GM19240 (cell line): ENCODE measurements at regions not wholly inside any gene's neighbourhood (a gene's known extent, or its start where the extent isn't known, plus 50 kb on each side); places are given as distances from the start of the nearest gene placed in this dataset.

Experiments
- DNase-seq: peaks from one replicate; pipeline ENCODE4 v3.0.0; 2011; ENCODE audit warnings: low spot score; ENCODE audit not compliant: insufficient read length

DNA sequence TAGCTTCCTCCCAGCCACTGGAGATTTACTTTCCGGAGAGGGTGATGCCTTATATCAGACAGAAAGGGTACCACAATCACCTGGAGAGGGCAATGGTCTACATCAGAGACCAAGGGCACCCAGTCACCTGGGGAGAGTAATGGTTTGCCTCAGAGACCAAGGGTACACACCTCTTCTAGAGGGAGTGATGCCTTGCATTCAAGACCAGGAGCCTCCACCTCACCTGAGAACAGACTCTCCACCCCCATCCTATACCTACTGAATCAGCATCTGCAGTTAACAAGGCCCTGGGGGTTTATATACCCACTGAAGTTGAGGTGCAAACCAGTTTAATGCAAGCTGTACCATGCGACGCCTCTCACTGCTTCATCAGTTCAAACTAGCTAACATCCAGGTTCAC is 270.2 kb upstream of the IGFBP3 start:
- no peak for DNase-seq

DNA sequence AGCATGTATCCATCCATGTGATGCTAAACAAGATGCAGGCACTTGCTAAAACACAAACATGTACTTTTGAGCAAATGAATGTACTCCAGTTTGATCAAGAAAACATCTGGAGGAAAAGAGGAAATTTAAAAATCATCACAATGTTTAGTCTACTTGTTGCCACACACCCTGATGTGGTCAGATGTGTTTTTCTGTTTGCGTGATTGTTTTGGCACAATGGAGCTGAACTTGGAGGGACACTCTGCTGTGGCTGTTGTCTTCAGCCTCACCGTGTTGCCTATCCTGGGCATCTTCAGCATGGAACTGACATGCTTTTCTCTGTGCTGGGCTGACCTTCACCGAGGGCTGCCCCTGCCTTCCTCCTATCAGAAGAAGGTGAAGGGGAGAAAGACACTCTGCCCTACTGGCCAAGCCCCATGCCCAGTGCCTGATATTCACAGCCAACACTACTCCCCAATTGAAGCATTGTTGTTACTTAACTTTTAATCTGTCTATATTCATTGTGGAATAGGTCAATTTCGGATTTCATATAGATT is 268.3 kb upstream of the IGFBP3 start:
- DNase-seq: no peak

- no peak for DNase-seq
Measured at GRCh38 chr7:46186131-46186530, 265.1 kb upstream of the IGFBP3 start.

- DNase-seq: no peak
Measured at GRCh38 chr7:46179061-46179610, 258.1 kb upstream of the IGFBP3 start.

DNA sequence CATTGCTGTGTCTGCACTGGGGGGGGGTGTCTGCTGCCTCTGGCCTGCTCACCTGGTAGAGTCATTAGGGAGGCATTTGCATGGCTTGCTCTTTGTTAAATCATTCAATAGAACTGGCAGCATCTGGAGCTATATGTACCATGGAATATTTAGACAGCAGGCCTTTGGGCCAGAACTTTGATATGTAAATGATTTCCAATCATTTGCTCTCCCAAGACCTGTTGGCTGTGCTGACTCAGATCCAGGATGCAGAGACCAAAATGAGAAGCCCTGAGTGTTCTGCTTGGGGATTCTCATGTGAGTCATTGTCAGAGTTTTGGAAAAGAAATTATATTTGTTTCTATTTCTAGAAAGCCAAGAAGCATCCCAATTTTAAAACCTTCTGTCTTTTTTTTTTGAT is 257.6 kb upstream of the IGFBP3 start:
- DNase-seq: no peak

DNA sequence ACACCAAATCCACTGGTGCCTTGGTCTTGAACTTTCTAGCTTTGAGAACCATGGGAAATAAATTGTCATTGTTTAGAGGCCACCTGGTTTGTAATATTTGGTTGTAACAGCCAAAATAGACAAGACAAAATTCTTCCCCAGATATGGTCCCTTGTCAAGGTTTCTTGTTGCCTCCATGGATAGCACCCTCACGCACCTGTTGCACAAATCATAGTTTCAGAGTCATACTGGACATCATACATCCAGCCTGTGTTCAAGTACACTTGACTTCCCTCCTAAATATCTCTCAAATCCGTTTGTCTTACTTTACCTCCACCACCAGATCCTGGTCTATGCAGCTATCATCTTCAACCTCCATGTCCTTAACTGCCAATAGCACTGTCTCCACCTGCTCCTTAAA is 256.7 kb upstream of the IGFBP3 start:
- no peak for DNase-seq

GRCh38 chr7:46175221-46175620 is 254.1 kb upstream of the IGFBP3 start:
- DNase-seq: no peak

DNA sequence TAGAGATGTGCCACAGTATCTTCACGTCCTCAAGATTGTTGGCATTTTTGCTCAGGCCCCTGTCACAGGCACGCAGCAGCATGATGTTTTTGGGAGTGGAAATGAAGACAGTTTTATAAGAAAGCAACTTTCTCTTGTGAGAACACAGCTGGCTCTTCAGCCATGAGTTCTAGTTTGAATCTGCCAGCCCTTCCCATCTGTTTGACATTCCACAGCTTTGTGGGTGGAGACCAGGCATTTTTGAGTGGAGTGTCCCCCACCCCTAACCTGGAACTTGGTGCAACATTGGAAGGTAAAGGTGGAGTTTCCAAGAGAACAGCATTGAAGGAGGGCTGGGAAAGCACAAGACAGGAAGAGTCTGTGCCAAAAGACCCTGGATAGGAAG is 253.1 kb upstream of the IGFBP3 start:
- DNase-seq: no peak

GRCh38 chr7:46173476-46174195 is 252.6 kb upstream of the IGFBP3 start:
- no peak for DNase-seq

DNA sequence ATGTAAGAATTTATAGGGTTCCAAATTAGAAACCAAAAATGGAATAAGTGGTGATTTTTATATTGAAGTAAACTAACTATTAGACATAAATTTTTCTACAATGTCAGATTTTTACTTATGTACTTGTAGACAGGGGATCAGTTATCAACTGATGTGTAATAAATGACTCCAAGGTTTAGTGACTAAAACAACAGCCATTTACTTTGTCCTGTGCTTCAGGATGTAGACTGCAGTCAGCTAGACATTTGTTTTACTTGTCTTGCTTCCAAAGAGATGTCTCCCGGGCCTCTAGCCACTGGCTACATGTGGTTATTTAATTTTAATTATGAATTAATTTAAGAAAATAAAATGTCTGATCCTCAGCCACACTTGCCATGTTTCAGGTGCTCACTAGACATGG is 249.7 kb upstream of the IGFBP3 start:
- DNase-seq: no peak

- no peak for DNase-seq
Measured at GRCh38 chr7:46170021-46170420, 248.9 kb upstream of the IGFBP3 start.

GRCh38 chr7:46169384-46169755 is 248.3 kb upstream of the IGFBP3 start:
- no peak for DNase-seq

GRCh38 chr7:46168671-46169383 is 247.8 kb upstream of the IGFBP3 start:
- no peak for DNase-seq

GRCh38 chr7:46168231-46168630 is 247.2 kb upstream of the IGFBP3 start:
- no peak for DNase-seq

DNA sequence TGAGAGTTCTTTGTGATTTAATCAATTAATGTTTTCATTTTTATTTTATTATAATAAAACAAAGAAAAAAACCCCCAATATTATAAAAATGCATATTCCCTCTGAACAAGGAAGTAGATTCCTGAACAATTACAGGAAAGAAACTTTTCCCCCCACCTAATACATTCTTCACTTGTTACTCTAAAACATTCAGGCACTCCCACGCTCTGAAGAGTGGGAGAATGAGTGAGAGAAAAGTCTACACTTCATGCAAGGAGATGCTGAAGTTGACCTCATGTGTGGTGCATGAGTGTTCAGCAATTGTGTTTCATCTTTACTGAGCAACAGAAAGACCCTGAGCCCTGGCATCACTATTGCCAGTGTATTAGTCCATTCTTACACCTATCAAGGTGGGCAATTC is 244.2 kb upstream of the IGFBP3 start:
- no peak for DNase-seq

DNA sequence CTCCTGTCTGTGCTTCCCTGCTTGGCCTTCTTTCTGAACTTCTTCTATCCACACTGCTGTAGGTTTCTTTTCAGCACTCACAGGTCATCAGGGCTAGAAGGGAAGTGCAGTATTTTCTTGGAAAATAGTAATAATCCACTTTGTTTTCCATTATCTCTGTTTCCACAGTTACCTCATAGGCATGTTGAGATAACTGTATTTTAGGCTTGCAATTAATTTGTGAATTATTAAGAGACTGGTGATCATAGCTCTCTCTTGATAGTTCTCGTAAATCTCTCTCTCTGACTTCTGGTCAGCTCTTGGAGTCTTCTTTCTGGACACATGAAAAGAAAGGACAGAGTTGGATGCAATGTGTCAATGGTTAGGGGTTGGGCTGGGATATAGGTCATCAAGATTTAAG is 243.6 kb upstream of the IGFBP3 start:
- no peak for DNase-seq

DNA sequence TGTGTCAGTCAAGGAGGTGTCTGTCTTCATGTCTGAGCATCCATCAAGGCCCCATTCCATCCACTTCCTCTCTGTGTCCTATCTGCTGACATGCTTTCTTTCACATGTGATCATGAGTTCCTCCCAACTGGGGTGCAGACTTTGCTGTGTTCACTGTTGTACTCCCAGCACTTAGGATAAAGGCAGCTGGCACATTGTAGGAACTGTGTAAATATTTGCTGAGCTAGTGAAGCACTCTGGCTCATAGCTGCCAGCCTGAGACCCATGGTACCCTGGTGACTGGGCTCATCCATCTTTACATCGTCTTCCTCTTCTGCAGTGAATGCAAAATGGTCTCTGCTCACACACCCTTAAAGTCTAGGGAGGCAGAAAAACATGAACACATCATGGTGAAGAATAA is 242.2 kb upstream of the IGFBP3 start:
- DNase-seq: no peak

GRCh38 chr7:46162609-46163008 is 241.5 kb upstream of the IGFBP3 start:
- DNase-seq: no peak

GRCh38 chr7:46160861-46161260 is 239.8 kb upstream of the IGFBP3 start:
- DNase-seq: no peak

DNA sequence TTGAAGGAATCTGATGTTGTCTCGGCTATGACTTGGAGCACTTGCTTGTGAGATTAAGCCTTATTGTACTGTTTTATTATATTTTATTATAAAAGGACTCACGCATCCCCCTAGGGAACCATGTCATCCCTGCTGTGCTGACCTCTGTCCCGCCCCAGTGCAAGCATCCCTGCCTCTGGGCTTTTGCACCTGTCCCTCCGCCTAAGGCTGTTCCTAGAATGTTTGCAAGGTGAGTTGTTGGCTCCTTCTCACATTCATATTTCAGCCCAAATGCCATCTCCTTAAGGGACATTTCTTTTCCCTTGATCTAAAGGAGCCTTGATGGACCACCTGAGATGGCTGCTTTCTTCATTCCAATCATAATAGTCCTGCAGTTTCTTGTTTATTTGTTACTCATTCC is 236.9 kb upstream of the IGFBP3 start:
- DNase-seq: no peak

GRCh38 chr7:46157404-46157803 is 236.3 kb upstream of the IGFBP3 start:
- DNase-seq: no peak

DNA sequence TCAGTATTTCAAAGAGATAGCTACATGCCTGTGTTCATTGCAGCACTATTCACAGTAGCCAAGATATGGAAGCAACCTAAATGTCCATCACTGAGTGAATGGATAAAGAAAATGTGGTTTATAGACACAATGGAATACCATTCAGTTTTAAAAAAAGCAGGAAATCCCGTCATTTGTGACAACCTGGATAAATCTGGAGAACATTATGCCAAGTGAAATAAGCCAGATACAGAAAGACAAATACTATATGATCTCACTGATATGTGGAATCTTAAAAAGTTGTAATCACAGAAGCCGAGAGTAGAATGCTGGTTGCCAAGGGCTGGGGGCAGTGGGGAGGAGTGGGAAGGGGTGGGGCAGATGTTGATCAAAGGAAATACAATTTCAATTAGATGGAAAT is 235.8 kb upstream of the IGFBP3 start:
- DNase-seq: no peak

- DNase-seq: no peak
Measured at GRCh38 chr7:46156086-46156485, 235.0 kb upstream of the IGFBP3 start.
